HEK293 (cell line): ENCODE measurements at regions not wholly inside any gene's neighbourhood (a gene's known extent, or its start where the extent isn't known, plus 50 kb on each side); places are given as distances from the start of the nearest gene placed in this dataset.

ENCODE experiments used
- CTCF ChIA-PET: fragments of 350-600 bp; formaldehyde crosslinking; extraction: SDS; loops from one replicate; lab custom pipeline; 2021; ENCODE audit warnings: antibody characterized with exemption; lab: Yijun Ruan, JAX
- POLR2A ChIA-PET: fragments of 300-600 bp; formaldehyde crosslinking; extraction: SDS; loops from one replicate; lab custom pipeline; 2020; ENCODE audit warnings: antibody characterized with exemption, inconsistent platforms; lab: Yijun Ruan, JAX
- H3K27ac ChIP-seq: fragments of 200-500 bp; sonication (Bioruptor generic); 2 replicates; pipeline ENCODE4 v1.5.1; 2014; ENCODE audit warnings: low read depth, low read length, control low read depth, inconsistent platforms; ENCODE audit errors: extremely low read depth
- H3K36me3 ChIP-seq, 2 experiments: fragments of 200-500 bp in 1 of 2; sonication (Bioruptor generic) in 1 of 2; 1 replicate in 1 of 2; 2 replicates in 1 of 2; pipeline ENCODE4 v1.5.1; 2014 to 2017; ENCODE audit warnings: inconsistent platforms in 2 of 2, low read length in 2 of 2; ENCODE audit not compliant: control insufficient read depth in 2 of 2, insufficient read depth in 1 of 2
- H3K4me1 ChIP-seq: fragments of 200-500 bp; sonication (Bioruptor generic); 2 replicates; pipeline ENCODE4 v1.5.1; 2014; ENCODE audit warnings: mild to moderate bottlenecking, low read length, inconsistent platforms; ENCODE audit not compliant: control insufficient read depth, insufficient read depth
- H3K4me3 ChIP-seq: 2 replicates; pipeline ENCODE4 v1.5.1; 2011; ENCODE audit warnings: low read depth, mild to moderate bottlenecking, control low read depth, low read length, moderate library complexity
- H3K9me3 ChIP-seq: fragments of 200-500 bp; sonication (Bioruptor generic); 2 replicates; pipeline ENCODE4 v1.5.1; 2014; ENCODE audit warnings: low read depth, low read length, inconsistent platforms; ENCODE audit not compliant: control insufficient read depth, insufficient read depth
- EGR2 ChIP-seq: fragments of 450-650 bp; formaldehyde crosslinking; IDR thresholded peaks from 2 replicates; pipeline ENCODE4 v1.5.1; 2016; ENCODE audit warnings: low read depth, missing biosample characterization, missing genetic modification characterization
- PRDM1 ChIP-seq: fragments of 450-650 bp; formaldehyde crosslinking; IDR thresholded peaks from 2 replicates; pipeline ENCODE4; 2016; ENCODE audit warnings: missing biosample characterization, missing genetic modification characterization
- PRDM10 ChIP-seq: fragments of 450-650 bp; formaldehyde crosslinking; IDR thresholded peaks from 2 replicates; pipeline ENCODE4 v1.5.1; 2016; ENCODE audit warnings: missing biosample characterization, missing genetic modification characterization
- ZNF175 ChIP-seq: fragments of 450-650 bp; formaldehyde crosslinking; IDR thresholded peaks from 2 replicates; pipeline ENCODE4 v1.5.1; 2016; ENCODE audit warnings: missing biosample characterization, missing genetic modification characterization
- ZNF292 ChIP-seq: fragments of 450-650 bp; formaldehyde crosslinking; IDR thresholded peaks from 2 replicates; pipeline ENCODE4 v1.5.1; 2016; ENCODE audit warnings: low read depth, missing biosample characterization, missing genetic modification characterization, borderline replicate concordance
- ZNF311 ChIP-seq: fragments of 450-650 bp; formaldehyde crosslinking; IDR thresholded peaks from 2 replicates; pipeline ENCODE4 v1.5.1; 2017; ENCODE audit warnings: missing biosample characterization, missing genetic modification characterization, borderline replicate concordance
- ZNF366 ChIP-seq: fragments of 450-650 bp; formaldehyde crosslinking; conservative IDR thresholded peaks from 2 replicates; pipeline ENCODE4 v1.5.1; 2016; ENCODE audit warnings: missing biosample characterization, missing genetic modification characterization
- ZNF473 ChIP-seq: fragments of 450-650 bp; formaldehyde crosslinking; IDR thresholded peaks from 2 replicates; pipeline ENCODE4 v1.5.1; 2017; ENCODE audit warnings: missing biosample characterization, missing genetic modification characterization
- ZNF561 ChIP-seq: fragments of 450-650 bp; IDR thresholded peaks from 2 replicates; pipeline ENCODE4 v1.5.1; 2018; ENCODE audit warnings: missing biosample characterization, missing genetic modification characterization, borderline replicate concordance
- ZNF692 ChIP-seq: fragments of 450-650 bp; formaldehyde crosslinking; IDR thresholded peaks from 2 replicates; pipeline ENCODE4 v1.5.1; 2016; ENCODE audit warnings: missing biosample characterization, missing genetic modification characterization
- ZNF707 ChIP-seq: fragments of 450-650 bp; formaldehyde crosslinking; IDR thresholded peaks from 2 replicates; pipeline ENCODE4 v1.5.1; 2016; ENCODE audit warnings: missing biosample characterization, missing genetic modification characterization
- ZNF747 ChIP-seq: fragments of 450-650 bp; formaldehyde crosslinking; IDR thresholded peaks from 2 replicates; pipeline ENCODE4 v1.5.1; 2016; ENCODE audit warnings: missing biosample characterization, missing genetic modification characterization
- ZNF785 ChIP-seq: fragments of 450-650 bp; formaldehyde crosslinking; IDR thresholded peaks from 2 replicates; pipeline ENCODE4 v1.5.1; 2016; ENCODE audit warnings: missing biosample characterization, missing genetic modification characterization
- ZSCAN18 ChIP-seq: fragments of 450-650 bp; formaldehyde crosslinking; IDR thresholded peaks from 2 replicates; pipeline ENCODE4 v1.5.1; 2016; ENCODE audit warnings: missing biosample characterization, missing genetic modification characterization
- ZSCAN30 ChIP-seq: fragments of 450-650 bp; IDR thresholded peaks from 2 replicates; pipeline ENCODE4 v1.5.1; 2018; ENCODE audit warnings: missing biosample characterization, mild to moderate bottlenecking, missing genetic modification characterization, moderate library complexity
- TF ChIP-seq, protein P1 (sequence below): fragments of 450-650 bp; formaldehyde crosslinking; IDR thresholded peaks from 2 replicates; pipeline ENCODE4 v1.5.1; 2017; ENCODE audit warnings: missing biosample characterization, mild to moderate bottlenecking, missing genetic modification characterization, moderate library complexity
- TF ChIP-seq, protein P2 (sequence below): fragments of 450-650 bp; formaldehyde crosslinking; IDR thresholded peaks from 2 replicates; pipeline ENCODE4 v1.5.1; 2016; ENCODE audit warnings: missing biosample characterization, missing genetic modification characterization
- TF ChIP-seq, protein P3 (sequence below): fragments of 450-650 bp; formaldehyde crosslinking; IDR thresholded peaks from 2 replicates; pipeline ENCODE4 v1.5.1; 2017; ENCODE audit warnings: missing biosample characterization, missing genetic modification characterization
- TF ChIP-seq, protein P4 (sequence below): fragments of 450-650 bp; IDR thresholded peaks from 2 replicates; pipeline ENCODE4 v1.5.1; 2018; ENCODE audit warnings: missing biosample characterization, missing genetic modification characterization

- TF ChIP-seq ZNF561 (tag by site-specific recombination) (no peak), ZSCAN30 (tag by site-specific recombination) (no peak), ZNF292 (tag by site-specific recombination) (no peak), ZSCAN18 (tag by site-specific recombination) (no peak), ZNF473 (no peak), ZNF785 (no peak), ZNF692 (tag by site-specific recombination) (no peak), PRDM10 (tag by site-specific recombination) (no peak)
- TF ChIP-seq, protein P1, sequence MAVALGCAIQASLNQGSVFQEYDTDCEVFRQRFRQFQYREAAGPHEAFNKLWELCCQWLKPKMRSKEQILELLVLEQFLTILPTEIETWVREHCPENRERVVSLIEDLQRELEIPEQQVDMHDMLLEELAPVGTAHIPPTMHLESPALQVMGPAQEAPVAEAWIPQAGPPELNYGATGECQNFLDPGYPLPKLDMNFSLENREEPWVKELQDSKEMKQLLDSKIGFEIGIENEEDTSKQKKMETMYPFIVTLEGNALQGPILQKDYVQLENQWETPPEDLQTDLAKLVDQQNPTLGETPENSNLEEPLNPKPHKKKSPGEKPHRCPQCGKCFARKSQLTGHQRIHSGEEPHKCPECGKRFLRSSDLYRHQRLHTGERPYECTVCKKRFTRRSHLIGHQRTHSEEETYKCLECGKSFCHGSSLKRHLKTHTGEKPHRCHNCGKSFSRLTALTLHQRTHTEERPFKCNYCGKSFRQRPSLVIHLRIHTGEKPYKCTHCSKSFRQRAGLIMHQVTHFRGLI (tag by site-specific recombination) = no peak
Observed at GRCh38 chrX:124699876-124700275, 353.5 kb downstream of the SH2D1A start (continued).

GRCh38 chrX:124717537-124717936 is 371.2 kb downstream of the SH2D1A start:
- POLR2A ChIA-PET = no interaction called here
- no peaks in the 10 kb centered on the region for H3K9me3 ChIP-seq
- H3K27ac ChIP-seq = no peak overlapping the region
- TF ChIP-seq ZNF747 = no peak
- TF ChIP-seq, protein P2, sequence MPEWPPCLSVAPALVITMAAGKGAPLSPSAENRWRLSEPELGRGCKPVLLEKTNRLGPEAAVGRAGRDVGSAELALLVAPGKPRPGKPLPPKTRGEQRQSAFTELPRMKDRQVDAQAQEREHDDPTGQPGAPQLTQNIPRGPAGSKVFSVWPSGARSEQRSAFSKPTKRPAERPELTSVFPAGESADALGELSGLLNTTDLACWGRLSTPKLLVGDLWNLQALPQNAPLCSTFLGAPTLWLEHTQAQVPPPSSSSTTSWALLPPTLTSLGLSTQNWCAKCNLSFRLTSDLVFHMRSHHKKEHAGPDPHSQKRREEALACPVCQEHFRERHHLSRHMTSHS = no peak
- no peak for TF ChIP-seq ZNF292 (tag by site-specific recombination)
- TF ChIP-seq EGR2 (tag by site-specific recombination) = no peak
- no peak for TF ChIP-seq ZNF311
- no peak for TF ChIP-seq PRDM1
- no peaks in the 10 kb centered on the region for H3K4me1 ChIP-seq
- CTCF ChIA-PET = no interaction called here
- no peaks in the 10 kb centered on the region for H3K36me3 ChIP-seq
- H3K4me3 ChIP-seq = no peak overlapping the region

GRCh38 chrX:124719060-124719459 is 372.7 kb downstream of the SH2D1A start:
- no peaks in the 10 kb centered on the region for H3K36me3 ChIP-seq
- H3K4me1 ChIP-seq = no peaks in the 10 kb centered on the region
- ChIA-PET CTCF (no interaction called here), POLR2A (no interaction called here)
- H3K27ac ChIP-seq = no peak overlapping the region
- H3K9me3 ChIP-seq = no peaks in the 10 kb centered on the region
- H3K4me3 ChIP-seq = no peak overlapping the region
- TF ChIP-seq ZNF175 (tag by site-specific recombination) = no peak
- TF ChIP-seq, protein P3, sequence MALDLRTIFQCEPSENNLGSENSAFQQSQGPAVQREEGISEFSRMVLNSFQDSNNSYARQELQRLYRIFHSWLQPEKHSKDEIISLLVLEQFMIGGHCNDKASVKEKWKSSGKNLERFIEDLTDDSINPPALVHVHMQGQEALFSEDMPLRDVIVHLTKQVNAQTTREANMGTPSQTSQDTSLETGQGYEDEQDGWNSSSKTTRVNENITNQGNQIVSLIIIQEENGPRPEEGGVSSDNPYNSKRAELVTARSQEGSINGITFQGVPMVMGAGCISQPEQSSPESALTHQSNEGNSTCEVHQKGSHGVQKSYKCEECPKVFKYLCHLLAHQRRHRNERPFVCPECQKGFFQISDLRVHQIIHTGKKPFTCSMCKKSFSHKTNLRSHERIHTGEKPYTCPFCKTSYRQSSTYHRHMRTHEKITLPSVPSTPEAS (tag by site-specific recombination) = no peak
- TF ChIP-seq, protein P4, sequence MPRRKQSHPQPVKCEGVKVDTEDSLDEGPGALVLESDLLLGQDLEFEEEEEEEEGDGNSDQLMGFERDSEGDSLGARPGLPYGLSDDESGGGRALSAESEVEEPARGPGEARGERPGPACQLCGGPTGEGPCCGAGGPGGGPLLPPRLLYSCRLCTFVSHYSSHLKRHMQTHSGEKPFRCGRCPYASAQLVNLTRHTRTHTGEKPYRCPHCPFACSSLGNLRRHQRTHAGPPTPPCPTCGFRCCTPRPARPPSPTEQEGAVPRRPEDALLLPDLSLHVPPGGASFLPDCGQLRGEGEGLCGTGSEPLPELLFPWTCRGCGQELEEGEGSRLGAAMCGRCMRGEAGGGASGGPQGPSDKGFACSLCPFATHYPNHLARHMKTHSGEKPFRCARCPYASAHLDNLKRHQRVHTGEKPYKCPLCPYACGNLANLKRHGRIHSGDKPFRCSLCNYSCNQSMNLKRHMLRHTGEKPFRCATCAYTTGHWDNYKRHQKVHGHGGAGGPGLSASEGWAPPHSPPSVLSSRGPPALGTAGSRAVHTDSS (tag by site-specific recombination) = no peak
- TF ChIP-seq ZNF366 (tag by site-specific recombination) = no peak
- TF ChIP-seq, protein P2 = no peak
- TF ChIP-seq ZSCAN30 (tag by site-specific recombination) = no peak
- no peak for TF ChIP-seq ZNF707 (tag by site-specific recombination)
